Neural cell (in vitro differentiated cells): ENCODE measurements at regions not wholly inside any gene's neighbourhood (a gene's known extent, or its start where the extent isn't known, plus 50 kb on each side); places are given as distances from the start of the nearest gene placed in this dataset.

ENCODE experiments used
- H2AFZ ChIP-seq: fragments of 200-600, 300-800 bp; sonication (generic), shearing (Covaris generic); 2 replicates; pipeline ENCODE4 v1.6.0; 2014; ENCODE audit warnings: low read depth, mild to moderate bottlenecking, antibody characterized with exemption, low read length, moderate library complexity
- H3F3A ChIP-seq: fragments of 200-600 bp; shearing (Covaris generic); 2 replicates; pipeline ENCODE4 v1.6.1; 2016; ENCODE audit warnings: mild to moderate bottlenecking, moderate library complexity, mixed read lengths, antibody characterized with exemption, low read length; ENCODE audit not compliant: insufficient read depth, poor library complexity, severe bottlenecking
- H3K27ac ChIP-seq: fragments of 200-600, 300-800 bp; sonication (generic), shearing (Covaris generic); 2 replicates; pipeline ENCODE4 v1.5.1; 2014; ENCODE audit warnings: mild to moderate bottlenecking, low read length, moderate library complexity
- H3K27me3 ChIP-seq: fragments of 300-800, 200-600 bp; sonication (generic), shearing (Covaris generic); 2 replicates; pipeline ENCODE4 v1.6.0; 2014; ENCODE audit warnings: mild to moderate bottlenecking, low read depth, low read length, moderate library complexity; ENCODE audit not compliant: insufficient read depth
- H3K36me3 ChIP-seq: fragments of 300-800, 200-600 bp; sonication (generic), shearing (Covaris generic); 2 replicates; pipeline ENCODE4 v1.5.1; 2014; ENCODE audit warnings: mild to moderate bottlenecking, antibody characterized with exemption, low read length, moderate library complexity; ENCODE audit not compliant: insufficient read depth
- H3K4me2 ChIP-seq: fragments of 300-800, 200-600 bp; sonication (generic), shearing (Covaris generic); 2 replicates; pipeline ENCODE4 v1.6.0; 2014; ENCODE audit warnings: mild to moderate bottlenecking, low read length
- H3K4me3 ChIP-seq: fragments of 300-800, 200-600 bp; sonication (generic), shearing (Covaris generic); 2 replicates; pipeline ENCODE4 v1.5.1; 2014; ENCODE audit warnings: mild to moderate bottlenecking, low read length, moderate library complexity
- H3K79me2 ChIP-seq: fragments of 200-600 bp; shearing (Covaris generic); replicated peaks from 2 replicates; pipeline ENCODE4 v1.6.0; 2014; ENCODE audit warnings: mild to moderate bottlenecking, low read length, moderate library complexity; ENCODE audit not compliant: insufficient read depth
- H3K9ac ChIP-seq: fragments of 300-800, 200-600 bp; sonication (generic), shearing (Covaris generic); 2 replicates; pipeline ENCODE4 v1.6.1; 2016; ENCODE audit warnings: mild to moderate bottlenecking, low read length, mixed read lengths
- H3K9me2 ChIP-seq: fragments of 200-600 bp; shearing (Covaris generic); 2 replicates; pipeline ENCODE4 v1.6.1; 2016; ENCODE audit warnings: mild to moderate bottlenecking, low read length, mixed read lengths; ENCODE audit not compliant: insufficient read depth
- H3K9me3 ChIP-seq: fragments of 200-600, 300-800 bp; sonication (generic), shearing (Covaris generic); 2 replicates; pipeline ENCODE4 v1.6.1; 2016; ENCODE audit warnings: mild to moderate bottlenecking, mixed run types, low read length, moderate library complexity, mixed read lengths
- H4K20me1 ChIP-seq: fragments of 200-600 bp; shearing (Covaris generic); 2 replicates; pipeline ENCODE4 v1.6.1; 2016; ENCODE audit warnings: mild to moderate bottlenecking, mixed run types; ENCODE audit not compliant: insufficient read depth
- EP300 ChIP-seq: fragments of 450-650 bp; conservative IDR thresholded peaks from 2 replicates; pipeline ENCODE4 v1.6.1; 2014; ENCODE audit warnings: antibody characterized with exemption, mild to moderate bottlenecking, moderate library complexity; ENCODE audit not compliant: poor library complexity, severe bottlenecking
- EZH2 ChIP-seq: fragments of 200-600, 300-800 bp; shearing (Covaris generic), sonication (generic); IDR thresholded peaks from 2 replicates; pipeline ENCODE4 v1.6.1; 2014; ENCODE audit warnings: antibody characterized with exemption, low read length, borderline replicate concordance, mild to moderate bottlenecking; ENCODE audit not compliant: insufficient read depth, poor library complexity, severe bottlenecking
- MXI1 ChIP-seq: fragments of 450-650 bp; conservative IDR thresholded peaks from 2 replicates; pipeline ENCODE4 v1.6.1; 2014; ENCODE audit warnings: antibody characterized with exemption, mild to moderate bottlenecking; ENCODE audit not compliant: poor library complexity, severe bottlenecking
- POLR2AphosphoS5 ChIP-seq: IDR thresholded peaks from 2 replicates; pipeline ENCODE4 v1.6.1; 2012
- RAD21 ChIP-seq: fragments of 450-650 bp; conservative IDR thresholded peaks from 2 replicates; pipeline ENCODE4 v1.6.1; 2014; ENCODE audit warnings: antibody characterized with exemption, mild to moderate bottlenecking, moderate library complexity
- TAF1 ChIP-seq: IDR thresholded peaks from 2 replicates; pipeline ENCODE4 v1.6.1; 2012; ENCODE audit warnings: low read depth
- TF ChIP-seq, protein P1 (sequence below): IDR thresholded peaks from 2 replicates; pipeline ENCODE4 v1.6.1; 2012; ENCODE audit warnings: borderline replicate concordance

DNA sequence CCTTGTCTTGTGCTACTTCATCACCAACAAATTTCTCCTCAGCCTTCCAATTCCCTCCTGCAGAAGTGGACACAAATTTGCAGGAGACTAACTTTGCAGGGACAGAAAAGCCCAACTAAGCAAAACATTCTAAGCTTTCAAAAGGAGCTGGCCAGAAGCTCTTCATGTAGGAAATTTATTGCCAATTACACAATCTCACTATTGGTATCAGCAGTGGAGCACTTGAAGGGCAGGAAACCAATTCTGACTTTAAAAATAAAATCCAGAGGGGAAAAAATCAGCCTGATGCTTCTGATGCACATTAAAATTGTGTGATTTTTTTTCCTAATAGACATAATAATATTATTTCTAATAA is 193.3 kb downstream of the LY86 start:
- Histone ChIP-seq H3K9ac (no peak overlapping the region), H3K27me3 (no peaks in the 10 kb centered on the region), H3K36me3 (no peaks in the 10 kb centered on the region), H4K20me1 (no peaks in the 10 kb centered on the region), H3K79me2 (no peaks in the 10 kb centered on the region), H3K9me2 (no peaks in the 10 kb centered on the region), H3K4me2 (no peak overlapping the region), H3K9me3 (no peaks in the 10 kb centered on the region), H3F3A (no peaks in the 10 kb centered on the region), H2AFZ (no peak overlapping the region), H3K27ac (no peak overlapping the region), H3K4me3 (no peak overlapping the region)
- TF ChIP-seq RAD21: no peak
- no peak for TF ChIP-seq EP300
- TF ChIP-seq, protein P1, sequence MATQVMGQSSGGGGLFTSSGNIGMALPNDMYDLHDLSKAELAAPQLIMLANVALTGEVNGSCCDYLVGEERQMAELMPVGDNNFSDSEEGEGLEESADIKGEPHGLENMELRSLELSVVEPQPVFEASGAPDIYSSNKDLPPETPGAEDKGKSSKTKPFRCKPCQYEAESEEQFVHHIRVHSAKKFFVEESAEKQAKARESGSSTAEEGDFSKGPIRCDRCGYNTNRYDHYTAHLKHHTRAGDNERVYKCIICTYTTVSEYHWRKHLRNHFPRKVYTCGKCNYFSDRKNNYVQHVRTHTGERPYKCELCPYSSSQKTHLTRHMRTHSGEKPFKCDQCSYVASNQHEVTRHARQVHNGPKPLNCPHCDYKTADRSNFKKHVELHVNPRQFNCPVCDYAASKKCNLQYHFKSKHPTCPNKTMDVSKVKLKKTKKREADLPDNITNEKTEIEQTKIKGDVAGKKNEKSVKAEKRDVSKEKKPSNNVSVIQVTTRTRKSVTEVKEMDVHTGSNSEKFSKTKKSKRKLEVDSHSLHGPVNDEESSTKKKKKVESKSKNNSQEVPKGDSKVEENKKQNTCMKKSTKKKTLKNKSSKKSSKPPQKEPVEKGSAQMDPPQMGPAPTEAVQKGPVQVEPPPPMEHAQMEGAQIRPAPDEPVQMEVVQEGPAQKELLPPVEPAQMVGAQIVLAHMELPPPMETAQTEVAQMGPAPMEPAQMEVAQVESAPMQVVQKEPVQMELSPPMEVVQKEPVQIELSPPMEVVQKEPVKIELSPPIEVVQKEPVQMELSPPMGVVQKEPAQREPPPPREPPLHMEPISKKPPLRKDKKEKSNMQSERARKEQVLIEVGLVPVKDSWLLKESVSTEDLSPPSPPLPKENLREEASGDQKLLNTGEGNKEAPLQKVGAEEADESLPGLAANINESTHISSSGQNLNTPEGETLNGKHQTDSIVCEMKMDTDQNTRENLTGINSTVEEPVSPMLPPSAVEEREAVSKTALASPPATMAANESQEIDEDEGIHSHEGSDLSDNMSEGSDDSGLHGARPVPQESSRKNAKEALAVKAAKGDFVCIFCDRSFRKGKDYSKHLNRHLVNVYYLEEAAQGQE: no peak
- TF ChIP-seq EZH2: no peak

DNA sequence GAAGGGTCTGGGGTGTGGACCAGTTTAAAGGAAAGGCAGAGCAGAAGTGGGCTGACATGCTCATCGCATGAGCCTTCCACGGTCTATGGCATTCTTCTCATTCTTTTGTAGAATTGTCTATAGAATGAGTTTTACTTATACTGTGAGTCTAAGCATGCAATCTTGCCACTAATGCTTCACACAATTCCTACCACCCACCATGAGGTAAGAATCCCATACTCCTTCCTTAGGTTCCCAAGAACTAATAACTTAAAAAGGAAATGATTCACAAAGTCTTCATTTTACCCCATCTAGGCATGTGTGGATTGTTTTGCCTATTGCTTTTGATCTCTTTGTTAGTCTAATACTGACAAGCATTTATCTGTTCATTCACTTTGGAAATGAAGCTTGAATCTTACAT is 195.2 kb downstream of the LY86 start:
- H2AFZ ChIP-seq: no peak overlapping the region

More for the DNA sequence above, 195.2 kb downstream of the LY86 start:
- no peaks in the 10 kb centered on the region for H3K9me3 ChIP-seq
- no peaks in the 10 kb centered on the region for H4K20me1 ChIP-seq
- no peaks in the 10 kb centered on the region for H3F3A ChIP-seq
- no peak for TF ChIP-seq POLR2AphosphoS5
- no peak for TF ChIP-seq EZH2
- TF ChIP-seq RAD21: no peak
- TF ChIP-seq, protein P1: no peak
- no peak for TF ChIP-seq MXI1
- TF ChIP-seq TAF1: no peak
- no peak for TF ChIP-seq EP300
- H3K4me3 ChIP-seq: no peak overlapping the region
- no peaks in the 10 kb centered on the region for H3K36me3 ChIP-seq
- H3K4me2 ChIP-seq: no peak overlapping the region
- H3K9ac ChIP-seq: no peak overlapping the region
- no peaks in the 10 kb centered on the region for H3K27me3 ChIP-seq
- no peaks in the 10 kb centered on the region for H3K9me2 ChIP-seq
- H3K27ac ChIP-seq: no peak overlapping the region
- no peaks in the 10 kb centered on the region for H3K79me2 ChIP-seq
